Stimulated activated naive CD8-positive, alpha-beta T cell treated with anti-CD3 and anti-CD28 coated beads, Interleukin-15, amount 100 ng/mL, for 72 hours (primary cell): ENCODE measurements at regions not wholly inside any gene's neighbourhood (a gene's known extent, or its start where the extent isn't known, plus 50 kb on each side); places are given as distances from the start of the nearest gene placed in this dataset.

Experiments used
- ATAC-seq: fragments of 150-1000 bp; cut with Tn5 transposase; 2 replicates; pipeline ENCODE4 v1.10.0; 2021; ENCODE audit warnings: mild to moderate bottlenecking, moderate library complexity
- DNase-seq, 2 donors: peaks; one replicate each; pipeline ENCODE4 v3.0.0; 2021 to 2022
- H3K27ac Mint-ChIP-seq, 2 donors: one replicate each; pipeline ENCODE4 v1.8.0; 2022; ENCODE audit warnings: mild to moderate bottlenecking in 2 of 2, mixed read lengths in 2 of 2, moderate library complexity in 2 of 2
- H3K27me3 Mint-ChIP-seq: one replicate; pipeline ENCODE4 v1.8.0; 2022; ENCODE audit warnings: mixed read lengths
- H3K4me1 Mint-ChIP-seq: one replicate; pipeline ENCODE4 v1.8.0; 2022; ENCODE audit warnings: mild to moderate bottlenecking, mixed read lengths
- H3K4me3 Mint-ChIP-seq, 2 donors: one replicate each; pipeline ENCODE4 v1.8.0; 2022; ENCODE audit warnings: mild to moderate bottlenecking in 2 of 2, mixed read lengths in 2 of 2, moderate library complexity in 1 of 2
- H3K9me3 Mint-ChIP-seq, 2 donors: one replicate each; pipeline ENCODE4 v1.8.0; 2022; ENCODE audit warnings: mixed read lengths in 2 of 2

DNA sequence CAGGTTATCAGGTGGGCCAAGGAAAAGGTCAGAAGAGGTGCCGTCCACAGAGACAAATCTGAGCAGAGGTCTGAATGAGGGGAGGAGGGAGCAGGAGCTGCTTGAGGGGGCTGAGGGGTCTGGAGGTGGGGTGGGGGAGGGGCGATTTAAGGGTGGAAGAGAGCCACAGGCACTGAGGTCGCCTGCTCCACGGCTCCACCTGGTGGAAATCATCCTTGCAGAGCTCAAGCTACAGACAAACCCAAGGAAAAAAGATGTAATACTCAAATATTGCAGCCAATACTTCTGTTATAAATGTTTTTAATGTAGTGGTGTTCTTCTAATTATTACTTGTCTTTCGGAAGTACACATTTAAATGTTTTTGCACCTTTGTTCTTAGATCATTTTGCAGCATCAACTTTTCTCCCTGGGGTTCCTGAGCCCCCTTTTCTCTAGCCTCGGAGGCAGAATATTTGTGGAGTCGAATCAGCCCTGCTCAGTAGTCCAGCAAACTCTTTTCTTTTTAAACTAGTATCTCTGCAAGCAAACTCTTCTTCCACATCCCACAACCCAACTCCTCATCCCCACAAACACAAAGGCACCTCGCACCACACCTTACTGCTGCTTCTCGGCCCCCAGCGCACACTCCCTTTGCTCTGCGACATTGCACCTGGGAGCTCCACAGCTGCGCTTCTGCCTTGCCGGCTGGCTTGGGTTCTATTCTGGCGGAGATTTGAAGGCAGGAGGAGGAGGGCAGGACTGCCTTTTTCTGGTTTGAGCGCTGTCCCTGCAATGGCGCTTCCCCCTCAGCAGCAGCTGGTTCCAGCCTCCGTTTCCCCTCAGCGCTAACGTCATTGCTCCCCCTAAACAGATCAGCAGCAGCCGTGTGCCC lies 51.0 kb upstream of the TFAP2A start:
- H3K9me3 Mint-ChIP-seq: no peaks in the 10 kb centered on the region
- H3K27ac Mint-ChIP-seq: no peak overlapping the region
- peaks cover 35% of the 10 kb centered on the region for H3K27me3 Mint-ChIP-seq
- DNase-seq: peak in 1 of 2 donors; percentile 16
- no peaks in the 10 kb centered on the region for H3K4me1 Mint-ChIP-seq
- no peak for ATAC-seq
- H3K4me3 Mint-ChIP-seq: no peak overlapping the region
